GM21390 (cell line): ENCODE measurements at regions not wholly inside any gene's neighbourhood (a gene's known extent, or its start where the extent isn't known, plus 50 kb on each side); places are given as distances from the start of the nearest gene placed in this dataset.

Experiments
- ATAC-seq: cut with Tn5 transposase; IDR thresholded peaks from one replicate; pipeline ENCODE4 v1.9.1; 2021; ENCODE audit not compliant: unreplicated experiment

DNA sequence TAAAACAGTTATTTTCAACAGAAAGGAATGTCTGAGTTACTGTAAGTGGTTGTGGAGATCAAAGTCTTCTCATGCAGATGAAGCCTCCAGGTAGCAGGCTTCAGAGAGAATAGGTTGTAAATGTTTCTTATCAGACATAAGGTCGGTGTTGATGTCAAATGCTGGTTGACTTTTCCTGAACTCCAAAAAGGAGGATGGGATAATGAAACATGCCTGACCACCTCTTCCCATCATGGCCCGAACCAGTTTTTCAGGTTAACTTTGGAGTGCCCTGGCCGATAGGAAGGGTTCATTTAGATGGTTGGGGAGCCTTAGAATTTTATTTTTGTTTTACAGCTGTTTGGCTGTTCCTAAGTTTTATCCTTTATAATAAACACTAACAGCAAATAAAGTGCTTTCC, 478.4 kb downstream of the ACTL7B start:
- no peak for ATAC-seq

DNA sequence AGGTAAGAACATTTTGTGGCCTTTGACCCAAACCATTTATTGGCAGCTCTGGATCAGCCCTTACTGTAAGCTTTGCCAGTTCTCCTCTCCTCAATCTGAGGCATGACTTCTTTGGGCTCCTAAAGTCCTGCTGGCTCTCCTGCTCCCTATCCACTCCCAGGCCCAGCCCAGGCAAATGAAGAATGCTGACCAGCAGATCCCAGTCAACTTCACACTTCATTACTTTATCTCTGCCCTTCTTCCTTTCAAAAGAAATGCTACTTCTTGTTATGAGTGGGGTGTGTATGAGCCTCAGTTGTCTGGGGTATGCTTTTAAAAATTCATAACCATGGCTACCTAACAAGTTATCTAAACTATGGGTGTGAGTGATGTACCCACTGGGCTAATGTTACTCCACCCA, 479.6 kb downstream of the ACTL7B start:
- ATAC-seq, result no peak

DNA sequence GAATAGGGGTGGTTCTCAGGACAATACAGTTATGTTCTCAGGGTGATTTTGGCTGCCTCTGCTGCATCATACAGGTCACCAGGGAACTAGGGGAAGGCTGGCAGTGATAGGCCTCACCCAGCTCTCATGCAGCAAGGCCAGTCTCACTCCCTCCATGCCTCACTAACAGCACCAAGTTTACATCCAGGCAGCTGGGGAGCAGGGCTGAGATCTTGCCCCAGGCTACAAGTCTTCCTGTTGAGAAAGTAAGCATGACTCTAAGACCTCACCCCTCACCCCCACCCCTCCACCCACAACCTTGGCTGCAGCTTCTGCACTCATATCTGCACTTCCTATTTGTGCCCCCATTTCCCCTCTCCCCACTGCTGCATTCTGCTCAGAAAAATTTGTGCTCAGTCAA, 481.2 kb downstream of the ACTL7B start:
- no peak for ATAC-seq

DNA sequence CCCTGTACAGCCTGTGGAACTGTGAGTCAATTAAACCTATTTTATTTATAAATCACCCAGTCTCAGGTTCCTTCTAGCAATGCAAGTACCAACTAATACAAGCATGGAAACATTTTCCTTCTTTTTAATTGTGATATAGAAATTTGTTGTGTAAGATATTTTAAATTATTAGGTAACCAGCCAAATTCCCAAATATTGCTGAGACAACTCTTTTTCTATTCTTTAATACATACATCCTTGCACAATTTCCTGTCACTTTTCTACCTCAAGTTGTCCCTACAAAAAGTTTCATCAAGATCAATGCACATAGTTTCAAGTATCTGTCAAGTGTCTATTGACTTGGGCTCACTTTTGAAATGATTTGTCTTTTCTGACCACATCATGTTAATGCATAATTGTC, 488.6 kb downstream of the ACTL7B start:
- no peak for ATAC-seq

DNA sequence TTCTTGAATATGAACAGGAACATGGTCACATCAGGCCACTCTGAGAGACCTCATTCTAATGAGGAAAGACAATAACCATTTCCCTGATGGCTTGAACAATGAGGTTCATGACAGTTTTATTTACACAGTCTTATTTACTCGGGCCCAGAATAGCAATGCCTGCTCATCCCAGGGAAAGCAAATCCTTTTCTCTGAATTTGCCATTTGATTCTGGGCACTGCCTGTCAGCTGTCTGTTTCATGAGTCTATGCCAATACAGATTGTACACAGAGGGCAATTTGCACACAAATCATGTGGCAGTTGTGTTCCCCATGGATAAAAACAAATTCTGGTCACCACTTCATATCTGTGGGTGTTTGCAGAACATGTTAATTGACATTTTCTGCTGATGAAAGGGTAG, 492.5 kb downstream of the ACTL7B start:
- no peak for ATAC-seq

DNA sequence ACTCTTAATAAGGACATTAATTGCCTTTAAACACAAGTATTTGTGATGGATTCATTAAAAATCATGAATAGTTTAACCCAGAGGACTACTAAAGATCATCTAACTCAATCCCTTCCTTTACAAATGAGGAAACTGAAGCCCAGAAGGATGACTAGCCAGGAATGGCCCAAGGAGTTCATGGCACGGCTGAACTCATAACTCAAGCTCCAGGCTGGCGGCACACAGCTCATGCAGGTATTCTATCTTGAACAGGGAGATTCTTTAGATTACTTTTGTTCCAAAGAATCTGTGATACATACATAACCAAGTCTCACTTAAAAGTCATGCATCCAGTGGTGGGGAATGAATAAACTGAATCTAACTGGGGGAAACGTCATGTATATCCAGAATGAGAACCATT, 495.5 kb downstream of the ACTL7B start:
- no peak for ATAC-seq

DNA sequence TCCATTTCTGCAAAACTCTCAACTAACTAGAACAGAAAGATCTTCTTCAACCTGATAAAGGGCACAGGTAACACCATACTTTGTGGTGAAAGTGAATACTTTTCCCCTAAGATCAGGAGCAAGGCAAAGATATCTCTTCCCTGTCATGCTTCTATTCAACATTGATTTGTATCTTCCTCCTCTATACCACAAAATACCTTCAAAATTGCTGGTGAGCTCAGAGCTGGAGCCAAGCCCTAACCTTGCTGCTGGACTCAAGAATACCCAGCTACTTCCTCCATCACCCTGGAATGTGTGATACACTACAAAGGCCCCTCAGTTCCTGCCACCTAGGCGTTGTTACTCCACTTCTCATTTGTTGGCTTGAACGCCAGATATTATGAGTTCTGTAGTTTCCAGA, 499.0 kb downstream of the ACTL7B start:
- no peak for ATAC-seq

DNA sequence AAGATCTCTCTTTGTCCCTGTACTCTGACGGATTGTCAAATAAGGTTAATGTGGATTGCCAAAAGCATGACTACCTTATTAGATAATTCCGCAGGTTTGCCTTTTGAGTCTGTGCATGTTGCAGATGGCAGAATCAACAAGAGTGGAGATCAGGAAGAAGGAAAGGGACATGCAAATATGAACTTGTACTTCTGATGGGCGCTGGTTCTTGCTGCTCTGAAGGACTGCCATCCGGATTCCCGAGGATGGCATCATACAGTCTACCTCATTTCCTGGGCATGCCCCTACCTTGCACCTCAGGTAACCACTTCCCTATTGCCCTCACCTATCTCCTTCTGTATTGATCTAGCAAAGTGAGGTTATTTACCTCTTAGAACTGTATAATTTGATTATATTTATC, 504.2 kb downstream of the ACTL7B start:
- no peak for ATAC-seq

DNA sequence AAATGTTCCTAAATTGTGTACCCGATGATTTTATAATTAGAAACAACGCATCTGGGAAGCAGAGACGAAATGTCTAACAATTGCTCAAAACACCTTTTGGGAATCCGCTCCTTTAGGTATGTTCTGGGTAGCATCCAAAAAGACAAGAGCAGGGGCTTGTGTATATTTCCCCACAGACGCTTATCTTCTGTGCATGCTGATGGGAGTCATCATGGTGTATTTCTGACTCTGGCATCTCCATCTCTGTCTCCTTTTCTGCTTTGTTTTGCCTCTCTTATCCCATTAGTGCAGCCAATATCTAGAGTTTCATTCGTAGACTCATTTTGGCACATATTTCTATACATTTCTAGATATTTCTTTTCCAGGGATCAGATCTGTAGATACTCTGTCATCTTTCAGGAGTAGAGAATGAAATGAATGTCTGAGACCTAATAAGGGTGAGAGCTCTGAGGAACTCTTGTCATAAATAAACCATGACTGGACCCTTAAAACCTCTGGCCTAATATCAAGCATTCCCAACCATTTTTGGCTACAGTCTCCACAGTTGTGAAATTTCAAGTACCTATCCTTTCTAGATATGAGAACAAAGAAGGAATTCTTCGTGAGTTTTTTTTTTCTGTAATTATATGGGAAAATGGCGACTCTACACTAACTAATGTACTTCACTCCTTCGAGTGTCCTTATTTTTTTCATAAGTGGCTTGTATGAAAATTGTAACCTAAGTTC, 508.2 kb downstream of the ACTL7B start:
- ATAC-seq, result no peak

DNA sequence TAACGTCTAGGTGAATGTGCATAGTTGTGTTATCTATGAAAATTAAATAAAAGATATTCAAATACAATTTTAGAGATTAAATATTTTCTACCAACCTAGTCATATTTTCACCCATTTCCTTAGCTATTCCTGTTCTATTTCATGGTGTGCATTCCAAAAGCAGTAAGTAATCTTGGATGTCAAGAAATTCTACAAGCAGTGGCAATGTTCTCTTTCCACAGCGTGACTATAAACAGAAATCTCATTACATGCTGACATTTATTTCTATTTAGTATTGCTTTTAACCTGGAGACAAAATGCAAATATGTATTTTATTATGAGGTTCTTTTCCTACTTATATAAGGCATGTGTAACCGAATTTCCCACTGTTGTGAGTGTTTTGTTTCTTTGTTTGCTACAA, 510.0 kb downstream of the ACTL7B start:
- ATAC-seq, result no peak

DNA sequence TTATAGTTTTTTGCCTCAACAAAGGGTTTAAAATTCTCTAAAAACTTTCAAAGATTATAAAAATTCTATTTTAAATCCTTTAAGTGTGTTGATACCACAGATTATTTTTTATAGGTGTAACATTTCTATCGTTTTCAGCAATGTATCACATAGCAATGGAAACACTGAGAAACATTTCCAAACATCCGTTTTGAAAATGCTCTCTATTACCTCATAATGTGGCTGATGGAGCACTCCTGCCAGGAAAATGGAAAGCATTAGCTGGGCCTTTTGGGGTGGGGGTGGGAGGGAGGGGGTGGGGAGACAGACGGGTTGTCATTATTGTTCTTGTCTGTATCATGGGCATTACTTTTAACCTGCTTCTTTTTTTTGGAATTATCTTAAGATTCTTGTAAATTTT, 516.5 kb downstream of the ACTL7B start:
- ATAC-seq, result no peak

DNA sequence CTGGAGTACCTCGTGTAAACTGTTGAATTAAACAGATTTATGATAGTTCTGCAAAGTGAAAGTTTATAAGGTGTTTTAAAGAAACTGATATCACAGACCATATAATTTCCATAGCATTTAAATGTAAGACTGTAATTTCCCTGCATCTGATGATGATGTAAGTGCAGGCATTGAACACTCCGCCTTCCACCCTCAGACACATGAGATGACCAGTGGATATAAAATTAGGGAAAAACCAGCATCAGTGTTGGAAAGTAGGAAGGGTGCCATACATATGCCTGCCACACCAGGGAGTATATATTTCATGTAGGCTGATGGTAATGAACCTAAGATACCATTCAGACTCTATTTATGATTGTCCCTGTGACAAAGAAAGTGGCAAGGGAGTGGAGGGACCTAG, 519.2 kb downstream of the ACTL7B start:
- no peak for ATAC-seq

DNA sequence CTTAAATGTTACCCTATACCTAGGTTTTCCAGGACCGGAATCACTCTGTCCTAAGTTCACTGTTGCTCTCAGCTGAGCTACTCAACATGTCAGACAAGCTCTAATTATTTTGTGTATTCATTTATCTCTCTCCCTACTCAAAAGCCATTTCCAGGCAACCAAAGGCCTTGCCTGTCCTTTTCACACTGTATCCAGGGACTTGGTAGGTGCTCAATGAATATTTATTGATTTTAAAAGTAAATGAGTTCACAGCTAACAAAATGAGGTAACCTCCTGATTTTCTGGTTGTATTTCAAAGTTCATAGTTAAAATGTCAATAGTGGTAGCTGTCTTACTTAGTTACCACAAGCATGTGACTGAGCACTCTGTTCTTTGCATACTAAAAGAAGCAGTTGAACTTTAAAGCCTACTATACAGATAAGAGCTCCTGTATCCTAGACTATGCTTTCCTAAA, 522.2 kb downstream of the ACTL7B start:
- no peak for ATAC-seq

DNA sequence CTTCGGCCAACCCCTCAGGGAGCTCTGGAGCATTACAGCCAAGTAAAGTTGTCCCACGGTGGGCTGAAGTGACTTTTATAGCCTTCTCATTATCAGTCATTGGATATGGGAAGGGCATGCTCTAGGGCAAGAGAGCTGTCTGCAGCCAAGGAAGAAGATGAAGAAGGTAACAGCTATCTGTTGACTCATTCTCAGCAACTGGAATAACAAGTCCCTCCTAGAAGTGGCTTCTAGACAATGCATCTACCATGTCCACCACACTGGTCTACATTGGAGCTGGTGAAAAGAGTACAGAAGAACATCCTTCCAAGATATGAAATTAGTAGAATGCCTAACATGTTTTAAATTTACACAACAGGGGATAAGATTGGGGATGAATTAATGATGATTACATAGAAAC, 524.2 kb downstream of the ACTL7B start:
- ATAC-seq, result no peak

DNA sequence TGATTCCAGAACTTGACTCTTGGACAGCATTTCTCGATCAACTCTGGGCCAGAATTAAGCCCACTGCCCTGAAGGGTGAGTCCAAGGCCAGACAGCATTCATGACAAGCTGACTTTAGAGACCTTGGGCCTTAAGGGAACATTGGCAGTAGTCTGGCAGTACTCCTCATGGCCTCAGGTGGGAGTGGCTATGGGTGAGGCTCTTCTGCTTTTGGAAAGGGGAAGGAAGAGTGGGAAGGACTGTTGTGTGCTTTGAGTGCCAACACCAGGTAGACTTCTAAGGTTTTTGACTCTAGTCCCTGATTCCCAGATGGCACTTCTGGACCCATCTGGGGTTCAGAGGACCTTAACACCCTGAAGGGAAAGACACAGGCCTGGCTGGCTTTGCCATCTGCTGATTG, 530.4 kb downstream of the ACTL7B start:
- ATAC-seq, result no peak

DNA sequence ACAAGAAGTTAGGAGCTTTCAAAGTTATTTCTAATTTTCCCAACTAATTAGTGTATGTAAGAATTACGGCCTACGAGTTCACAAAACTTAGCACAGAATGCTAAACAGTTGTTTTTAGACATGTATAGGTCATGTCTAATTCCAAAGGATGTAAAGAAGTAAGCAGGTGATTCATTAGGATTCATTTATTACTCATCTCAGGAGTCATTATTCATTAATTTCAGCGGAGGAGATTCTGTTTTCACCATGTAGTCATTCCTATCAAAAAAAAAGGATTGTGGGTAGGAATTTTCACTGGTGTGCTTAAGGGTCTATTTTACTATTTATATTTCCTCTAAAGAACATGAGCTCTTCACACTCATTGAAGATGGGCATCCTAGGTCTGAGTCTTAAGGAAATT, 532.2 kb downstream of the ACTL7B start:
- no peak for ATAC-seq

DNA sequence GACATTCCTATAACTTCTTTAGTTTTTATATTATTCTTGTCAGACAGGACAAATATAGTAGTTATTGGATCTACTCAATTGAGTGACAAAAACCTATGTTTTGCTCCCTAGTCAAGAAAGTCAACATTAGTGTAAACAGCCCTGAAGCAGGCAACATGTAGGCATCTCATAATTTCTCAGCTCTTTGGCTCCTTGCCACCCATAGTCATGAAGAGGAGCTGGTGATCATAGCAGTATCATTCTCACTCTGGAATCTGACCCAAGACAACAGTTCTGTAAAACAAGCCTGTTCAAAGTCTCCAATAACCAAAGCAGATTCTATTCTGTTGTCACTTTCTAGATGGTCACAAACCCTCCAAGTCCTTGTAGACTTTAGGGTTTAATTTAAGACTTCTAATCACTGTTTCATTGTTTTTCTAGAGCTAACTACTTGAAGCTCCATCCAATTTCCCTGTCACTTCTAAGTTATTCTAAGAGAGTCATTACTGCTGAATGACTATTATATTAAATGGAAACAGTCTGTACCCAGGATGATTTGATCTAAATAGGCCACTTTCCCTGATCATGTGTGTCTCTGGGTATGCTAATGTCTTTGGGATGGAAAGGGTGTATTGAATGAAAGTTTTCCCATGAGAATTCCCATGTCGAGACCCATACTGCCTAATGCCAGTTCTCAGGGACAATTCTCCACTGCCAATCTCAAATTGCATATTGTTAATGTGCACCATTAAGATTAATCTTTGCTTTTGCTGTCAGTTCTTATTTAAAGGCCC, 533.3 kb downstream of the ACTL7B start:
- ATAC-seq, result no peak

DNA sequence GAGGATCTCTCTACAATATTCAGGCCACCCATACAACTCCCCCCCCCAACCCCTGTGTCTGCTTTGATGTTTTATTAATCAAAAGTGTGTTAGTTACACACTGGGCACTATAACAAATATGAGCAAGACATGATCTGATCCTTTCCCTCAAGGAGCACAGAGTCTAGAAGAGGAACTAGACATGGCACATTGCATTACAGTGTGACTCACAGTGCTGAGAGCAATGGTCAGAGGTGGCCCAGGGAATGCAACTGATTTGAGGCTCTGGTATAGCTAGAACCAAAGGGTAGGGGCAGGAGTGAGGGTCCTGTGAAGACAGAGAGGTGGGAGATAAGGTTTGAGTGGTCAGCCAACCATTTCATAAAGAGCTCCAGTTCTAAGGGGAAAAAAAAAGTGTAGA, 539.2 kb downstream of the ACTL7B start:
- ATAC-seq, result no peak

DNA sequence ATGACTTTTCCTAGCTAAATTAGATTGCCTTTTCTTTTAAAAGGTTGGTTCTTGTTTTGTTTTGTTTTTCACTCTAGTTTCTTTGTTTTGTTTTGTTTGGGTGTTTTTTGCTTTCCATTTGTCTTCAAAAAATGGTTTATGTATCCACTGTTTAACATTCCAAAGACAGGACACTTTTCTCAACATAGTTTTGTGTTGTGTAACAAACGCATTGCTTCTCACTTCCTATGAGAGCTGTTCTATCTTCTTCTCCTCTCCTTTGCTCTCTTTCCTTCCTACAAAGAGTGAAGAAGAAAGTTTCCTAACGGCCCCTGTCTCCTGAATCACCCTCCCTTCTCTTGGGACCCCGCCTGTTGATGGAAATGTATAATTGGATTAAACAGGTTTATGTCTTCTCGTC, 539.7 kb downstream of the ACTL7B start:
- no peak for ATAC-seq

DNA sequence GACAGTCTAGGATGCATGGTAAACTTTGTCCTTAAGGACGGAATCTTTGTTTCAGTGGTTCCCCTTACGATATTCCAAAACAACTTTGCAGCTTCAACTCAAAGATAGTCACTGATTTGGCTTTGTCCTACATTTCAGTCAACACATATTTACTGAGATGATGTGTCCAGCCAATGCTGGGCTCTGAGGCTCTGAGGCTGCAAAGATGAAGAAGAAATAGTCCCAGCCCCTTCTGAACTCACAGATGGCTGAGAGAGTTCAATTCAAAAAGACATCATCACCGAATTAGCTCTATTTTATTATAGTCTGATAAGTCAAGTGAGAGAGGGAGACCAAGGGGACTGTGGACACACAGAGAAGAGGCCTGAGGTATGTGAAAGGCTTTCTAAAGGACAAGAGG, 544.0 kb downstream of the ACTL7B start:
- no peak for ATAC-seq

DNA sequence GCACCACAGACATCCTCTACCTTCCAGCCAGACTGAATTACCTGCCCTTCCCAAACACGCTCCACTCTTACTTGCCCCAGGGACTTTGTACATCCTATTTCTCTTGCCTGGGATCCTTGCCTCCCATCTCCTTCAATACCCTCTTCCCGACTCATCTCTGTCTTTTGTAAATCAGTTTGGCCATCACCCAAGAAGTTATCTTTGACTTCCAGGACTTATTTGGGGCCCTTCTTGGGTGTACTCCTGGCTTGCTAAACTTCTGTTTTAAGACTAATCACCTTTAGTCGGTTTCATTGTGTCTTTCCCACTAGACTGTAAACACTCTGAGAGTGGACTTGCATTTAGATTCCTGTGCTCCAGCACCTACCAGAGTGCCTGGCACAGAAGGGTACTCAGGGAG, 545.6 kb downstream of the ACTL7B start:
- no peak for ATAC-seq
